Esophagus muscularis mucosa (tissue), 3 donors: ENCODE measurements at regions not wholly inside any gene's neighbourhood (a gene's known extent, or its start where the extent isn't known, plus 50 kb on each side); places are given as distances from the start of the nearest gene placed in this dataset.

Experiments
- POLR2AphosphoS5 ChIP-seq, 2 donors: sonication (generic); formaldehyde crosslinking; IDR thresholded peaks; one replicate each; pipeline ENCODE4 v1.6.1; 2017; ENCODE audit warnings: antibody characterized with exemption in 2 of 2
- TF ChIP-seq, protein P1 (sequence below), 3 experiments: fragments of 200-600 bp in 2 of 3; fragments of 450-650 bp in 1 of 3; sonication (generic) in 2 of 3; IDR thresholded peaks; one replicate each; pipeline ENCODE4 v1.5.1; 2017 to 2019; ENCODE audit warnings: antibody characterized with exemption in 3 of 3, mild to moderate bottlenecking in 2 of 3, moderate library complexity in 1 of 3

DNA sequence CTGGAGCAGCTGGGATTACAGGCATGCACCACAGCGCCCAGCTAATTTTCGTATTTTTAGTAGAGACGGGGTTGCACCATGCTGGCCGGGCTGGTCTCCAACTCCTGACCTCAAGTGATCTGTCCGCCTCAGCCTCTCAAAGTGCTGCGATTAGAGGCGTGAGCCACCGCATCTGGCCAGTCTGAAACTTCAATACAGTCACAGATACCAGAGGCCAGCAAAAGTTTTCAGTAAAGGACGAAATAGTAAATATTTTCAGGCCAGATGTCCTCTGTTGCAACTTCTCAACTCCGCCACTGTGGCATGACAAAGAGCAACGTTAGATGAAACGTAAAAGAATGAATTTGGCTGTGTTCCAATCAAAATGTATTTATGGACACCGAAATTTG lies 403.6 kb downstream of the MN1 start:
- peak in 1 of 2 donors; percentile 31 for TF ChIP-seq POLR2AphosphoS5 (IDR thresholded peaks at IDR 0.05)
- TF ChIP-seq, protein P1, sequence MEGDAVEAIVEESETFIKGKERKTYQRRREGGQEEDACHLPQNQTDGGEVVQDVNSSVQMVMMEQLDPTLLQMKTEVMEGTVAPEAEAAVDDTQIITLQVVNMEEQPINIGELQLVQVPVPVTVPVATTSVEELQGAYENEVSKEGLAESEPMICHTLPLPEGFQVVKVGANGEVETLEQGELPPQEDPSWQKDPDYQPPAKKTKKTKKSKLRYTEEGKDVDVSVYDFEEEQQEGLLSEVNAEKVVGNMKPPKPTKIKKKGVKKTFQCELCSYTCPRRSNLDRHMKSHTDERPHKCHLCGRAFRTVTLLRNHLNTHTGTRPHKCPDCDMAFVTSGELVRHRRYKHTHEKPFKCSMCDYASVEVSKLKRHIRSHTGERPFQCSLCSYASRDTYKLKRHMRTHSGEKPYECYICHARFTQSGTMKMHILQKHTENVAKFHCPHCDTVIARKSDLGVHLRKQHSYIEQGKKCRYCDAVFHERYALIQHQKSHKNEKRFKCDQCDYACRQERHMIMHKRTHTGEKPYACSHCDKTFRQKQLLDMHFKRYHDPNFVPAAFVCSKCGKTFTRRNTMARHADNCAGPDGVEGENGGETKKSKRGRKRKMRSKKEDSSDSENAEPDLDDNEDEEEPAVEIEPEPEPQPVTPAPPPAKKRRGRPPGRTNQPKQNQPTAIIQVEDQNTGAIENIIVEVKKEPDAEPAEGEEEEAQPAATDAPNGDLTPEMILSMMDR (IDR thresholded peaks at IDR 0.05) = no peak
